Upper lobe of right lung (tissue), 1 donor: ENCODE measurements at regions not wholly inside any gene's neighbourhood (a gene's known extent, or its start where the extent isn't known, plus 50 kb on each side); places are given as distances from the start of the nearest gene placed in this dataset.

Source experiments
- ATAC-seq: fragments of 200-7000 bp; cut with Tn5 transposase; one replicate; pipeline ENCODE4 v1.9.1; 2020; ENCODE audit warnings: mild to moderate bottlenecking, moderate library complexity
- DNase-seq: peaks from one replicate; pipeline ENCODE4 v3.0.0-alpha.2; 2020
- H3K27ac ChIP-seq: fragments of 200-600 bp; one replicate; pipeline ENCODE4 v1.8.0; 2022
- H3K27me3 ChIP-seq: fragments of 200-600 bp; one replicate; pipeline ENCODE4 v1.8.0; 2022; ENCODE audit warnings: mild to moderate bottlenecking
- H3K36me3 ChIP-seq: fragments of 200-600 bp; one replicate; pipeline ENCODE4 v1.8.0; 2022
- H3K4me1 ChIP-seq: fragments of 200-600 bp; one replicate; pipeline ENCODE4 v1.8.0; 2022
- H3K4me3 ChIP-seq: fragments of 200-600 bp; one replicate; pipeline ENCODE4 v1.8.0; 2022; ENCODE audit warnings: mild to moderate bottlenecking
- H3K9me3 ChIP-seq: fragments of 200-600 bp; one replicate; pipeline ENCODE4 v1.8.0; 2022
- intact Hi-C: fragments of 100-400 bp; cut with DNase I; formaldehyde crosslinking; loops from one replicate; pipeline ENCODE4 v1.11.0; 2022
- TF ChIP-seq, protein P1 (sequence below): fragments of 200-600 bp; IDR thresholded peaks from one replicate; pipeline ENCODE4 v1.8.0; 2022; ENCODE audit warnings: antibody characterized with exemption
- donor health status: DM: no; HTN: yes; CAD: no; lungs with severe emphysema.

DNA sequence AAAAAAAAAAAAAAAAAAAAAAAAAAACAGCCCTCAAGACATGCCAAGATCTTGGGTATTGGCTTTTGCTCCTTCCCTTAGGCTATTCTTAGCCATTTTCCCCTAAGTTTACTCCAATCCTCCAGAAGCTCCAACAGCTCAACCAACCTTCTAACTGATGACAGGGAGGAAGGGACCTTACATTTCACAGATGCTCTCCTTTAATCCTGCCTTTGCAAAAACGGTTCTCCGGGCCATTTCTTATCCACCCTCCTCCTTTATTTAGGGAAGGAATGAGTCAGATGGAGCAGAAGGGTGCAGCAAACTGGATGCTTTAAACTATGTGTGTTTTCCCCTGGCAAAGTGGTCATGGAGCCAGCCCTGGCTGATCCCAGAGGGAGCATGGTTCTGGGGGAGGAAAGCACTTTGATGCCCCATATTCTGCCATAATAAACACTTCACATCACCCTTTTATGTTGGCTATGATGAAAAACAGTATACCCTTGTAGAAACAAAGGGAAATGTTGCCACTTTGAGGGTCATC lies 369.4 kb upstream of the DMAC1 start:
- no peaks in the 10 kb centered on the region for H3K9me3 ChIP-seq
- intact Hi-C loops: no loop called here
- no peak overlapping the region for H3K4me3 ChIP-seq
- TF ChIP-seq, protein P1, sequence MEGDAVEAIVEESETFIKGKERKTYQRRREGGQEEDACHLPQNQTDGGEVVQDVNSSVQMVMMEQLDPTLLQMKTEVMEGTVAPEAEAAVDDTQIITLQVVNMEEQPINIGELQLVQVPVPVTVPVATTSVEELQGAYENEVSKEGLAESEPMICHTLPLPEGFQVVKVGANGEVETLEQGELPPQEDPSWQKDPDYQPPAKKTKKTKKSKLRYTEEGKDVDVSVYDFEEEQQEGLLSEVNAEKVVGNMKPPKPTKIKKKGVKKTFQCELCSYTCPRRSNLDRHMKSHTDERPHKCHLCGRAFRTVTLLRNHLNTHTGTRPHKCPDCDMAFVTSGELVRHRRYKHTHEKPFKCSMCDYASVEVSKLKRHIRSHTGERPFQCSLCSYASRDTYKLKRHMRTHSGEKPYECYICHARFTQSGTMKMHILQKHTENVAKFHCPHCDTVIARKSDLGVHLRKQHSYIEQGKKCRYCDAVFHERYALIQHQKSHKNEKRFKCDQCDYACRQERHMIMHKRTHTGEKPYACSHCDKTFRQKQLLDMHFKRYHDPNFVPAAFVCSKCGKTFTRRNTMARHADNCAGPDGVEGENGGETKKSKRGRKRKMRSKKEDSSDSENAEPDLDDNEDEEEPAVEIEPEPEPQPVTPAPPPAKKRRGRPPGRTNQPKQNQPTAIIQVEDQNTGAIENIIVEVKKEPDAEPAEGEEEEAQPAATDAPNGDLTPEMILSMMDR: no peak
- no peak overlapping the region for H3K27ac ChIP-seq
- no peaks in the 10 kb centered on the region for H3K36me3 ChIP-seq
- DNase-seq (no peak), ATAC-seq (no peak)
- H3K4me1 ChIP-seq: no peaks in the 10 kb centered on the region
- no peaks in the 10 kb centered on the region for H3K27me3 ChIP-seq

DNA sequence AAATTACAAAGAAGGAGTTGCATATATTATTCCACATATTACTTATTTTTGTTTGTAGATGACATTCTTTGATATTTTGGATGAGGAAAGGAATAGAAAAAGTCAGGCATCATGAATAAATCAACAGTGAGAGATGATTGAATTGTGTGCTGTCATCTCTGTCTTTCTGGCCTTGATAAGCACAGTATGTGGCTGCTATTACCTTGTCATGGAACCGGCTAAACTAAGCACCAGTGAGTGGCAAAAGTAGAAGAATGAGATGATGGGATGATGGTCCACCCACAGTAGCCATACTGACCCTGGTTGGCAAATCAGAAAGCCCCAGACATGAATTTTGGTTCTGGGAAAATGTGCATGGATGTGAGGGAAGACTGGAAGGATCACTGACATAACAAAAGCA lies 361.2 kb upstream of the DMAC1 start:
- H3K4me3 ChIP-seq: no peak overlapping the region
- TF ChIP-seq, protein P1: no peak
- H3K9me3 ChIP-seq: no peaks in the 10 kb centered on the region
- no peak for ATAC-seq
- no peaks in the 10 kb centered on the region for H3K27me3 ChIP-seq
- H3K27ac ChIP-seq: no peak overlapping the region
- intact Hi-C loops: no loop called here
- H3K4me1 ChIP-seq: no peaks in the 10 kb centered on the region
- DNase-seq: no peak
- no peaks in the 10 kb centered on the region for H3K36me3 ChIP-seq

DNA sequence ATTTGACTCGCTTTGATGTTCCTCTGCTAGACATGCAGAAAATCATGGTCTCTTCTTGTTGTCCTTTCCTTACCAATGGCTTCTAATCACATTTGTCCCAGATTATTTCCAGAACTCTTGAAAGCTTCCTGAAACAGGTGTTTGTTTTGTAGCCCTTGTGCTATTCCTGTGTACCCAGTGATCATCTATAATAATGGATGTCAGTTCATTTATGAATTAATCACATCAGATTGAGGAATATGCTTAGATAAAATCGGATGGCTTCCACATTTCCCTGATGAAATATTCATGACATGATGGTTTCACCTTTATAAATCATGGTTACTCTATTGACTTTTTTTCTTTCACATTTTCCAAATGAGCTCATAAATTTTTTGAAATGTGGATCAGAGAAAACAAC lies 359.0 kb upstream of the DMAC1 start:
- Histone ChIP-seq H3K36me3 (no peaks in the 10 kb centered on the region), H3K4me3 (no peak overlapping the region), H3K27ac (no peak overlapping the region), H3K4me1 (no peaks in the 10 kb centered on the region), H3K9me3 (no peaks in the 10 kb centered on the region), H3K27me3 (no peaks in the 10 kb centered on the region)
- TF ChIP-seq, protein P1: no peak
- no peak for ATAC-seq
- DNase-seq: no peak
- intact Hi-C loops: no loop called here

DNA sequence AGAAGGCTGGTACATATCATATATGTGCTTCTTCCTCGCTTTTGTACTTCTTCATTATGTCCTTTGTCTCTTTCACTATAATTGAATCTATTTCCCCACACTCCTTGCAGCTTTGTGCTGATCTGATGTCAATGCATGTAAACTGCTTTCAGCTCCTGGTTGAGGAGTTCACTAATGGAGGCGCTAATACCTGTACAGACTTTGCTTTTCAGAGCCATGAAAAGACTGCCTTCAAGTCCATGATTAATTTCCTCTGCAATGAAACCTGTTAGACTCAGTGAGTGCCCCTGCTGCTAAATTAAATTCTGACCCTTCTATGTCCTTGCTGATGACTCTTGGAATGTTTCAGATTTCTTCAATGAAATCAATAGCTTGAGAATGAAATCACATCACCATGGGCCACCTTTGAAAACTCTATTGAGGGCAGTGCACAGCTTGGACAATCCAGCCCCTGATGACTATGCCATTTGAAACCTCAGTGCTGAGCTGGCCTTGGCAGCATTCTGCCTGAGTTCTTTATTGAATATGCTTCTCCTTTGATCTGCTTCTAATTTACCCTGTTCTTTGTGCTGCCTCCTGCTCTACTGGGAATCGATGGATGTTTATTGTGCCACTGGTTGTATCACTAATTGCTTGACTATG lies 358.2 kb upstream of the DMAC1 start:
- DNase-seq (no peak), ATAC-seq (no peak)
- Histone ChIP-seq H3K36me3 (no peaks in the 10 kb centered on the region), H3K27ac (no peak overlapping the region), H3K27me3 (no peaks in the 10 kb centered on the region), H3K4me1 (no peaks in the 10 kb centered on the region), H3K4me3 (no peak overlapping the region), H3K9me3 (no peaks in the 10 kb centered on the region)
- intact Hi-C loops: no loop called here
- TF ChIP-seq, protein P1: no peak

DNA sequence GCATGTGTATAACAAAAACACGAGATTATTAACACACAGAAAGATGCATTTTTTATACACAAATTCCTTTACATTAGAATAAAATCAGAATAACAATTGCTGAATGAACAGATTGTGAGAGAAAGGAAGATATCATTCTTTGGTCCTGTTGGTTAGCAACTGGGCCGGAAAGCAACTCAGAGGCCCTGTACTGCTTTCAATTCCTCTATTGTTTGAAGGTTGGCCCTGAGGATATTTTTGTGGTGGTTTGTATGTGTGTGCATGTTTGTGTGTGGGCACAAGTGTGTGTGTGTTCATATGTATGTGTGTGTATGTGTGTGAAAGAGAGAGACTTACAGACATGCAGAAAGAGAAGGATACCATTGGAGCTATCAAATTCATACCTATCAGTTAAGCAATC lies 356.8 kb upstream of the DMAC1 start:
- ATAC-seq: no peak
- Histone ChIP-seq H3K4me1 (no peaks in the 10 kb centered on the region), H3K27me3 (no peaks in the 10 kb centered on the region), H3K4me3 (no peak overlapping the region), H3K9me3 (no peaks in the 10 kb centered on the region), H3K27ac (no peak overlapping the region), H3K36me3 (no peaks in the 10 kb centered on the region)
- TF ChIP-seq, protein P1: no peak
- DNase-seq: no peak
- intact Hi-C loops: no loop called here

DNA sequence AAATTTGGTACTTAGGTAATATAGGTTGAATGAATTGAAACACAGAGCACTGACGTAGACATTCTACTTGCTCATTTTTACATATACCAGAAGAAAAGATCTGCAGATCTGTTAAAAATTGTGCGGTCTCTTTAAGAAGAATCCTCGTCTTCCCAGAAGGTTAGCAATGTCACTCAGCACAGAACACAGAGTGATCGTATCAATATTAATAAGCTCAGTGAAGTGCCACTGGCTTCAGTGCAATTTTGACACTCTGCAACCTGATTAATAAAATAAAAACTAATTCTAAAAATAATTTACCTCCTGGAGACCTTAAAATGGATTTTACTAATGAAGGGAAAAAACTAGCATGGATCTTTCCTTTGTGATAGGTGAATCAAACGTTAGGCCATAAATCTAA lies 356.1 kb upstream of the DMAC1 start:
- Histone ChIP-seq H3K4me1 (no peaks in the 10 kb centered on the region), H3K27ac (no peak overlapping the region), H3K36me3 (no peaks in the 10 kb centered on the region), H3K9me3 (no peaks in the 10 kb centered on the region), H3K4me3 (no peak overlapping the region), H3K27me3 (no peaks in the 10 kb centered on the region)
- ATAC-seq (no peak), DNase-seq (no peak)
- intact Hi-C loops: no loop called here
- TF ChIP-seq, protein P1: no peak
